ENCODE measurements at regions not wholly inside any gene's neighbourhood (a gene's known extent, or its start where the extent isn't known, plus 50 kb on each side); places are given as distances from the start of the nearest gene placed in this dataset.

- no peak for DNase-seq (ENCODE audit: extremely low spot score)
- H3K27me3 ChIP-seq: peaks cover 0 to 38% (median 0%) of the 10 kb centered on the region in 4 donors
- TF ChIP-seq POLR2A (IDR thresholded peaks at IDR 0.05; ENCODE audit: low read depth) (no peak), EP300 (IDR thresholded peaks at IDR 0.05) (no peak), CTCF (IDR thresholded peaks at IDR 0.05) (no peak), POLR2AphosphoS5 (IDR thresholded peaks at IDR 0.05) (no peak)
- H3K4me1 ChIP-seq: peaks cover 0 to 11% (median 5%) of the 10 kb centered on the region in 4 donors
- intact Hi-C loops (cut with DNase I): no loop called here
- H3K27ac ChIP-seq (replicated peaks in 1 of 4): no peak overlapping the region
- no peaks in the 10 kb centered on the region for H3K36me3 ChIP-seq
- WGBS: 86% methylated on average over 23 of the region's 26 CpGs
- no peak overlapping the region for H3K4me3 ChIP-seq
- H3K9me3 ChIP-seq: peaks cover 0 to 4% (median 2%) of the 10 kb centered on the region in 4 donors
These were observed 156.2 kb downstream of the NUP210 start for GRCh38 chr3:13263770-13264467.

GRCh38 chr3:13262493-13263211 lies 157.5 kb downstream of the NUP210 start:
- WGBS: 64% methylated on average over 7 of the region's 7 CpGs
- Histone ChIP-seq H3K27ac (replicated peaks in 1 of 4) (no peak overlapping the region), H3K36me3 (no peaks in the 10 kb centered on the region), H3K9me3 (peaks cover 0 to 4% (median 2%) of the 10 kb centered on the region in 4 donors), H3K4me1 (peaks cover 0 to 11% (median 5%) of the 10 kb centered on the region in 4 donors), H3K27me3 (peaks cover 0 to 29% (median 0%) of the 10 kb centered on the region in 4 donors), H3K4me3 (no peak overlapping the region)
- DNase-seq (ENCODE audit: extremely low spot score): no peak
- TF ChIP-seq POLR2A (IDR thresholded peaks at IDR 0.05; ENCODE audit: low read depth) (no peak), EP300 (IDR thresholded peaks at IDR 0.05) (no peak), POLR2AphosphoS5 (IDR thresholded peaks at IDR 0.05) (no peak), CTCF (IDR thresholded peaks at IDR 0.05) (no peak)
- intact Hi-C loops (cut with DNase I): no loop called here

GRCh38 chr3:13261892-13262291 lies 158.2 kb downstream of the NUP210 start:
- no peaks in the 10 kb centered on the region for H3K36me3 ChIP-seq
- DNase-seq (ENCODE audit: extremely low spot score): no peak
- H3K27me3 ChIP-seq: peaks cover 0 to 36% (median 0%) of the 10 kb centered on the region in 4 donors
- no peak overlapping the region for H3K4me3 ChIP-seq
- H3K4me1 ChIP-seq: peaks cover 0 to 11% (median 5%) of the 10 kb centered on the region in 4 donors
- WGBS: 89% methylated on average over 6 of the region's 6 CpGs
- H3K27ac ChIP-seq (replicated peaks in 1 of 4): no peak overlapping the region
- intact Hi-C loops (cut with DNase I): no loop called here
- TF ChIP-seq CTCF (IDR thresholded peaks at IDR 0.05): no peak
- no peak for TF ChIP-seq POLR2AphosphoS5 (IDR thresholded peaks at IDR 0.05)
- no peak for TF ChIP-seq EP300 (IDR thresholded peaks at IDR 0.05)
- no peak for TF ChIP-seq POLR2A (IDR thresholded peaks at IDR 0.05; ENCODE audit: low read depth)
- peaks cover 0 to 4% (median 2%) of the 10 kb centered on the region in 4 donors for H3K9me3 ChIP-seq

GRCh38 chr3:13261104-13261830 lies 158.9 kb downstream of the NUP210 start:
- H3K36me3 ChIP-seq: no peaks in the 10 kb centered on the region
- H3K27me3 ChIP-seq: peaks cover 0 to 37% (median 0%) of the 10 kb centered on the region in 4 donors
- H3K27ac ChIP-seq (replicated peaks in 1 of 4): no peak overlapping the region
- peaks cover 0 to 11% (median 5%) of the 10 kb centered on the region in 4 donors for H3K4me1 ChIP-seq
- intact Hi-C loops (cut with DNase I): no loop called here
- no peak for DNase-seq (ENCODE audit: extremely low spot score)
- 90% methylated on average over 14 of the region's 15 CpGs for WGBS
- no peak overlapping the region for H3K4me3 ChIP-seq
- TF ChIP-seq CTCF (IDR thresholded peaks at IDR 0.05) (no peak), POLR2AphosphoS5 (IDR thresholded peaks at IDR 0.05) (no peak), EP300 (IDR thresholded peaks at IDR 0.05) (no peak), POLR2A (IDR thresholded peaks at IDR 0.05; ENCODE audit: low read depth) (no peak)
- peaks cover 0 to 4% (median 2%) of the 10 kb centered on the region in 4 donors for H3K9me3 ChIP-seq
